Activated CD4-positive, alpha-beta T cell treated with anti-CD3 and anti-CD28 coated beads, Interleukin-2, amount 50 U/mL, for 16 hours (primary cell): ENCODE measurements at regions not wholly inside any gene's neighbourhood (a gene's known extent, or its start where the extent isn't known, plus 50 kb on each side); places are given as distances from the start of the nearest gene placed in this dataset.
A peak's percentile ranks its signal among the peaks of the same experiment; 100 is the strongest.

Experiments
- DNase-seq: peaks from one replicate; pipeline ENCODE4 v3.0.0-alpha.2; 2020

DNA sequence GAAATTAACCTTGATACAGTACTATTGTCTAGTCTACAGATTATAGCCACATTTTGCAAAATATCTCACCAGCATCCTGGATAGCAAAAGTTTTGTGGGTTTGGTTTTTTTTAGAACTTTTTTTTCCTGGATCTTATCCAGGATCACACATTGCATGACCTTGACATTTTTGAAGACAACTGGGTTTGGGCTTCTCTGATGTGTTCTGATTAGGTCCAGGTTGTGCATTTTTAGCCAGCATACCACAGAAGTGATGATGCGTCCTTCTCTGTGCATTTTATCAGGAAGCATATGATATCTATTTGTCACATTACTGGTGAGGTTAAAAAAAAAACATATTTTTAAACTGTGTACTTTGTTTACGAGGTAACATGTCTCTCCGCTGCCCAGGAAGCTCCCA lies 221.0 kb upstream of the OSR1 start:
- no peak for DNase-seq

DNA sequence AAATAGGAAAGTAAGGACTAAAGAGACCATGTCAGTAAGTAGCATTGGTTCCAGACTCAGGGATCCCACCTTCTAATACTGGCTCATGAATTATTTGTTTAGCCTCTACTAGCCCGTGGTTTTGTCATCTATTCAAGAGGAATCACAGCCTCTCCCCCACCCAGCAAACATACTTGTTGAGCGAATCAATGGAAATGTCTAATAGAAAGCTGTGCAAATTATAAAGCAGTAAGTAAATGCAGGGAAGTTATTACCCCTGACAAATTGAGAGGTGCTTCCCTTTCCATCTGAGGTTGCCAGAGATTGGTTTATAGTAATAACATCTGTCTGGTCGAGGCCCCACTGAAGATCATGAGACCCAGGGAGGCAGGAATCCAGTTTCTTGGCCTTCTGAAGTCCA lies 219.3 kb upstream of the OSR1 start:
- DNase-seq: no peak

DNA sequence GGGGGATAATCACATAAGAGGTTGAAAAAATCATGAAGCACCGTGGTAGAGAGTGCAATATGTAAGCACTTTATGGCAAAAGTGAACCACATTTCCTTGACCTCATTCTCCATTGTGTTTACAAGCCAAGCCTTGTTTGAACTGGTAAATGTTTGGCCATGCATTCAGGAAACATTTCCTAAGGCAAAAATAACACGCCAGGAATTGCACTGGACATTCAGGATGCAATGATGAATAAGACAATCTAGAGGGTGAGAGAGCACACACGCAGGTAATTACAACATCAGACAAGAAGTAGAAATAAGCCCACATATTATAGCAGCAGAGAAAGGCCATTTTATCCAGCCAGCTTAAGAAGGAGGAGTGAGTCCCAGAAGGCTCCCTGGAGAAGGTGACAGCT lies 218.0 kb upstream of the OSR1 start:
- no peak for DNase-seq

- DNase-seq: no peak
These were observed 217.2 kb upstream of the OSR1 start for GRCh38 chr2:19575641-19576040.

DNA sequence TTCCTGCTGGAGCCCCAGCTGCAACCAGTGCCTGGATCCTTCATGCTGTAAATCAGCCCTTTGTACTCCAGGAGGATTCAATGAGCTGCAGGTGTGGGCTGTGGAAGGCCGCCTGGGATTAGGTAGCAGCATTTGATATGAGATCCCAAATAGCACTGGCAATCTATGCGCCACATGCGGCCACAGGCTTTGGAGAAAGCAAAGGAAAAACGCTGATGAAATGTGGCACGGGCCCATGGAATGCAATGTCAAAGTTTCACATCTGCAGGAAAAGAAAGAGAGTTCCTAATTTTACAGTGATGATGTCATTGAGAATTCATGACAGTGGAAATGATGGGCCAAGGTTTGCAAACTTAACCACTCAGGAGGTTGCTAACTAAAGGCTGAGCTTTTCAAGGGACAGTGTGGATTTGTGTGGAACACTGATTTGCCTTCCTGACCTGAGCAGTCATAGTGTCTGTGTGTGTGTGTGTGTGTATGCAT lies 216.4 kb upstream of the OSR1 start:
- DNase-seq: no peak

DNA sequence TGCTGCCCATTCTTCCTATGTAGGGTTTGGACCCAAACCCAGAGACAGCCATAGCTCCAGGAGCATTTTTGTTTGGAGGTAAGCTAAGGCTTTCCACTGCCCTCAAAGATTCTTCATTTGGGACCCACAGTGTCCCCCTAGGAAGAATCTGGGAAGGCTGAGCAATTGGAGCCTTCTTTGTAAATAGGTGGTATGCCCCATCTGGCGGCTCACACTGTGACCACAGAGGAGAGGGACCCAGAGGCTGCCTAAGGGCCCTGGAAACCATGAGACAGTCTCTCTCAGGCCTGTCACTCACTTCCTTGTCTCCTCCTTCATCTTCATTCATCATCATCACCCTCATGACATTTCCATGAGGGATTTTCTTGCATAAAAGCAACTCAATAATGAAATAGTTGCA lies 215.4 kb upstream of the OSR1 start:
- DNase-seq: no peak

DNA sequence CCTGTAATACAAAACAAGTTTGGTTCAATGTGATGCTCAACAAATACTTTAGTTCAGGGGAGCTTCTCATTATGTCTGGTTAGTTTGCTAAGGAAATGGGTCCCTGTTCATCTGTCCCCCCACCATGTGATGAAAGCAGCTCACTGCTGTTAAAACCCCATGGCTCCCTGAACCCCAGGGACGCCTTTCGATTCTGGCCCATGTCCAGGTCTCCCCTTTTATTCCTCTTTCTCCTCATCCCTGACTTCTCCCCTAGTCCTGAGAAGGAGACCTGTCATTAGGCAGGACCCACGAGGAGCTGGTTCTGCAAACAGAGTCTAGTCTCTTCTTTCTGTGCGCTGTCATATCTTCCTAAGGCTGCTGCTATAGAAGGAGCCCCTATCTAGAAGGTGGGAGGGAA lies 213.3 kb upstream of the OSR1 start:
- no peak for DNase-seq

DNA sequence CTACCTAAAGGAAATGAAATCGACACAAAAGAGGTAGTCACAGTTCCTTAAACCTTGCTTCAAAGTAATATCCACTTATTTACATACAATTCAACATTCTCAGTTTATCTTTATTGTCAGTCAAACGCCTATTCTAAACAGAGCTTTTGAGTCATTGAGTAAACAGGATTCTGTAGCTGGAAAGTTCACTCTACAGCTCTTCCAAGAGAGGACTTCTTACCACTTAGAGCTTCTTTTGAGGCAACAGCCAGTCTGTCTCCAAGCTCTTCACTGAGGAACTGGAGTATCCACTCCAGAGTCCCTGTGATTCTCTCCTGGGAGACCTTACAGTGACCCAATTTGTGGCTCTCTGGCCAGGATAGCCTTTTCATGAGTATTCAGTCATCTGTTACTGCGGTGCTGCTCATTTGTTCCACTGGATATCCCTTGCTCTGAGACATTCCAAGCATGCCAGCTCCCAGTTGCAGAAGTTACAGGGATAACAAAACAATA lies 210.9 kb upstream of the OSR1 start:
- DNase-seq: no peak

DNA sequence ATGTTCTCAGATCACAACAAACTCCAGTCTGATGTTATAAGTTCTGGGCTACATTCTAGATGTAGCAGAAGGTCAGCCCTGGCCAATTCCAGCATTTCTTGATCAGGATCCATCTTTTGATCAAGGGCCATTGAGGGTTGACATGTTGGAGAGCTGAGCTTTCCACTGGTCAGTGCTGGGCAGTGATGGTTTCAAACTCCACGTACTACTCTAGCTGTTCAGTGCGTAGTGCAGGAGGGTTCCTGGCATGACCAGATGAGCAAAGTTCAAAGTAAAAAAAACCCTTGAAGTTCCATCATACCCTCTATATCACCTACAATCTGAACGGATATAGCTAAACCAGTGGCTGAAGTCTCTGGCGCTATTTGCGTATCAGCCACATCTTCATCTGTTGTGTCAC lies 210.4 kb upstream of the OSR1 start:
- no peak for DNase-seq

GRCh38 chr2:19560785-19561184 lies 202.4 kb upstream of the OSR1 start:
- no peak for DNase-seq

- DNase-seq: peak; percentile 13
These were observed 201.3 kb upstream of the OSR1 start for GRCh38 chr2:19559596-19560240.

GRCh38 chr2:19556648-19557047 lies 198.2 kb upstream of the OSR1 start:
- no peak for DNase-seq

GRCh38 chr2:19554520-19554919 lies 196.1 kb upstream of the OSR1 start:
- no peak for DNase-seq

DNA sequence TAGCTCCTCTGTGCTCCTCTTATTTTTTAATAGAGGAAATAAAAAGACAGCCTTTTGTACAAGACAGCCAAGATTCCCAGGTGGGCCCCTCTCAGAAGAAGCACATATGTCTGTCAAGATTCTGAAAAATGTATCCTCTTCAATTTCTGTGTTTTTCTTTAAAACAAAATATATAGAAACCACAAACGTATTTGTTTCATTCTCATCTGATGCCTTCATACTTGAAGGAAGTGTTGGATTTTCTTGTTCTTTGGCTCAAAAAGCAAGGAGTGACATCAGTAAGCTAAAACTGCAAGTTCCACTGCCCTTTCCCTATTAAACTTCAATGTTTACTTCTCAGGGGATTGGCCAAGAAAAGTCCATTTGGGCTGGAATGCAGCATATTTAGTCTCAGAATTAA lies 193.8 kb upstream of the OSR1 start:
- no peak for DNase-seq

- no peak for DNase-seq
These were observed 192.3 kb upstream of the OSR1 start for GRCh38 chr2:19550750-19551149.

- no peak for DNase-seq
These were observed 191.4 kb upstream of the OSR1 start for GRCh38 chr2:19549821-19550220.

- DNase-seq: no peak
These were observed 189.7 kb upstream of the OSR1 start for GRCh38 chr2:19548116-19548515.

DNA sequence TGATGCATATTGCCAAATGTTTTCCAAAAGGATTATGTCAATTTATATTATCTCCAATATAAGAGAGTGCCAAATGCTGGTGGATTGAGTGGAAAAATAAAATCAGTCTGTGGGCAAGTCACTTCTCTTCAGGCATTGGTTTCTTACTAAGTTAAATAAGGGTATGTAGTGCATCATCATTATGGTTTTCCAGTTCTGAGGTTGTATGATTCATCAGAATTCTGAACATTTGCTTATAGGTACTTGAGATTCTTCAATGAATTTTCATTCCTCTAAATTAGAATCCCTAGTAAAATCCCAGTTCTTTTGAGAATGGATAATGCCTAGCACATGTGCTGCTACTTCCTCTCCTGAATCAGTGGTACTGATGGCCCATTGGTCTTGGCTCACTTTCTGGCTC lies 188.9 kb upstream of the OSR1 start:
- no peak for DNase-seq

- no peak for DNase-seq
These were observed 187.1 kb upstream of the OSR1 start for GRCh38 chr2:19545507-19545906.

DNA sequence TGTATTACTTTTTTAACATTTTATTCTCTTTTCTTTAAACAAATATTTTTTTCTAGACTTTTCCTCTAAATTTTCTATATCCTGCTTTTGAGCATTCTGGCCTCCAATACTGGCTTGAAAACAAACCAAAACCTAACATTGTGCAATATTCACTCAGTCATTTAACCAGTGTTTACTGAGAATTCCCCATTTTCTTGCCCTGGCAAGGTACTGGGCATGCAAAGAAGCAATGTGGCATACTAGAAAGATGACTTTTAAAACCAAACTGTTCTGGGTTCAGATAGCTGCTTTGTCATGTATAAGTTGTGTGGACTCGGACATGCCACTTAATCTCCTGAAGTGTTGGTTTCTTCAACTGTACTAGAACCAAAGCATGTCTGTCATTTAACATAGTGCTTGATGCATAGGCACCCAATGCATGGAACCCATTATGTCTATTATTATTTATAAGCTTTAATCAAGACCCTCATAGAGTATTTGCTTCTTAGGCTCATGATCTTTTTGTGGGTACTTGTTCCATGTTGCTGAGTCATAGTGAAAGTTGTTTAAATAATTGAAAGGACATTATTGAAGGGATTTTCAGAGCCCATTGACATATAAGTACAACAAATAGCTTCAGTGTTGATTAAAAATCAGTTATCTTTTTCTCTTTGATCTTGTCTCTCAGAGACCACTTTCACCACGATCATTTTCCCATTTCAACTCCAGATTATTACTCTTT lies 185.4 kb upstream of the OSR1 start:
- DNase-seq: no peak

- DNase-seq: no peak
These were observed 184.6 kb upstream of the OSR1 start for GRCh38 chr2:19542796-19543662.

DNA sequence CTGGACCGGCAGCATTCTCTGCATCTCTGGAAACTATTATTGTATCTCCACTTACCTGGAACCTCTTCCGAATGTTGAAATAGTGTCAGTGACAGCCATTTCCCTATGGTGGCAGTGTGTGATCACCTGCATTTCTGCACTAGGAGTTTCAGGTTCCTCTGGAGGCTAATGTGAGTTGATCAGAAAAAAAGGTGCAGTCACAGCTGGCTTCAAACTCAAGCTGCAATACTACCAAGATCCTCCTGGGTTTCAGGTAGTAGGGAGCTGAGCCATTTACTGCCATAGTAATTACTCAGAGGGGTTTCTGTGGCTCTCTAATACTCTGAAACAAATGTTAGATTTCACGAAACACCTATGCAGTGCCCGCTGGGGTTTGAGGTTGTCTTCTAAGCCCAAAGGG lies 183.5 kb upstream of the OSR1 start:
- DNase-seq: no peak

- DNase-seq: no peak
These were observed 182.5 kb upstream of the OSR1 start for GRCh38 chr2:19540739-19541525.
